ENCODE measurements at regions not wholly inside any gene's neighbourhood (a gene's known extent, or its start where the extent isn't known, plus 50 kb on each side); places are given as distances from the start of the nearest gene placed in this dataset.

- DNase-seq = no peak
These were observed 879.2 kb downstream of the AACS start for GRCh38 chr12:125944446-125944845.

- DNase-seq = no peak
These were observed 884.2 kb downstream of the AACS start for GRCh38 chr12:125949471-125949870.

- no peak for DNase-seq
These were observed 889.1 kb downstream of the AACS start for GRCh38 chr12:125954362-125954761.

GRCh38 chr12:125956186-125956585 lies 891.0 kb downstream of the AACS start:
- DNase-seq = no peak

- no peak for DNase-seq
These were observed 901.4 kb downstream of the AACS start for GRCh38 chr12:125966641-125967040.

- DNase-seq = no peak
These were observed 903.2 kb downstream of the AACS start for GRCh38 chr12:125968413-125968812.

- no peak for DNase-seq
These were observed 906.7 kb downstream of the AACS start for GRCh38 chr12:125971981-125972380.

GRCh38 chr12:125978286-125978685 lies 913.1 kb downstream of the AACS start:
- DNase-seq = no peak

- no peak for DNase-seq
These were observed 916.5 kb downstream of the AACS start for GRCh38 chr12:125981610-125982253.

- DNase-seq = no peak
These were observed 918.0 kb downstream of the AACS start for GRCh38 chr12:125983094-125983783.

GRCh38 chr12:125983784-125984500 lies 918.7 kb downstream of the AACS start:
- no peak for DNase-seq

- DNase-seq = no peak
These were observed 923.3 kb downstream of the AACS start for GRCh38 chr12:125988545-125988944.

GRCh38 chr12:125989696-125990095 lies 924.5 kb downstream of the AACS start:
- DNase-seq = no peak

GRCh38 chr12:125996443-125996842 lies 931.2 kb downstream of the AACS start:
- no peak for DNase-seq

- no peak for DNase-seq
These were observed 934.4 kb downstream of the AACS start for GRCh38 chr12:125999628-126000027.

GRCh38 chr12:126019385-126019784 lies 954.1 kb downstream of the AACS start:
- DNase-seq = no peak

GRCh38 chr12:126021675-126022074 lies 956.4 kb downstream of the AACS start:
- no peak for DNase-seq

- DNase-seq = no peak
These were observed 962.6 kb downstream of the AACS start for GRCh38 chr12:126027825-126028224.

GRCh38 chr12:126030573-126030972 lies 965.3 kb downstream of the AACS start:
- no peak for DNase-seq

- DNase-seq = no peak
These were observed 968.5 kb downstream of the AACS start for GRCh38 chr12:126033751-126034150.

- DNase-seq = no peak
These were observed 971.1 kb downstream of the AACS start for GRCh38 chr12:126036348-126036747.

GRCh38 chr12:126038434-126038833 lies 973.2 kb downstream of the AACS start:
- no peak for DNase-seq

- no peak for DNase-seq
These were observed 975.1 kb downstream of the AACS start for GRCh38 chr12:126040307-126040706.

GRCh38 chr12:126042286-126042685 lies 977.1 kb downstream of the AACS start:
- no peak for DNase-seq
